H9 (cell line): ENCODE measurements at regions not wholly inside any gene's neighbourhood (a gene's known extent, or its start where the extent isn't known, plus 50 kb on each side); places are given as distances from the start of the nearest gene placed in this dataset.

Experiments used
- DNase-seq: peaks from one replicate; pipeline ENCODE4 v3.0.0-alpha.2; 2017
- H2AFZ ChIP-seq: one replicate; pipeline ENCODE4 v1.6.1; 2013; ENCODE audit warnings: mild to moderate bottlenecking, low read length, control low read depth, moderate library complexity
- H2AK5ac ChIP-seq: 2 replicates; pipeline ENCODE4 v1.6.1; 2013; ENCODE audit warnings: low read length, control low read depth, mixed read lengths; ENCODE audit not compliant: insufficient read length
- H2BK120ac ChIP-seq: one replicate; pipeline ENCODE4 v1.6.1; 2013; ENCODE audit warnings: low read depth, mild to moderate bottlenecking, low read length, control low read depth, inconsistent platforms; ENCODE audit not compliant: poor library complexity, severe bottlenecking
- H2BK12ac ChIP-seq: 2 replicates; pipeline ENCODE4 v1.6.1; 2013; ENCODE audit warnings: low read length, control low read depth, mixed read lengths, low read depth; ENCODE audit not compliant: insufficient read length
- H2BK15ac ChIP-seq: 2 replicates; pipeline ENCODE4 v1.6.1; 2013; ENCODE audit warnings: low read depth, low read length, control low read depth
- H2BK20ac ChIP-seq: one replicate; pipeline ENCODE4 v1.6.1; 2013; ENCODE audit warnings: low read depth, mild to moderate bottlenecking, low read length, control low read depth, inconsistent platforms; ENCODE audit not compliant: poor library complexity, severe bottlenecking
- H2BK5ac ChIP-seq: 2 replicates; pipeline ENCODE4 v1.6.1; 2013; ENCODE audit warnings: low read length, control low read depth, mixed read lengths; ENCODE audit not compliant: insufficient read length
- H3K14ac ChIP-seq: 2 replicates; pipeline ENCODE4 v1.6.1; 2013; ENCODE audit warnings: low read length, control low read depth; ENCODE audit not compliant: insufficient read depth
- H3K18ac ChIP-seq: 2 replicates; pipeline ENCODE4 v1.6.1; 2013; ENCODE audit warnings: low read depth, mild to moderate bottlenecking, mixed read lengths, low read length, control low read depth; ENCODE audit not compliant: insufficient read length
- H3K23ac ChIP-seq: 2 replicates; pipeline ENCODE4 v1.6.1; 2013; ENCODE audit warnings: low read length, control low read depth, mixed read lengths, low read depth; ENCODE audit not compliant: insufficient read length
- H3K23me2 ChIP-seq: 2 replicates; pipeline ENCODE4 v1.6.1; 2013; ENCODE audit warnings: low read depth, mild to moderate bottlenecking, mixed read lengths, low read length, control low read depth; ENCODE audit not compliant: insufficient read length, poor library complexity, severe bottlenecking
- H3K27ac ChIP-seq: 2 replicates; pipeline ENCODE4 v1.5.1; 2013; ENCODE audit warnings: low read length, control low read depth, mixed read lengths, low read depth; ENCODE audit not compliant: insufficient read length
- H3K27me3 ChIP-seq: 2 replicates; pipeline ENCODE4 v1.6.1; 2013; ENCODE audit warnings: low read length, control low read depth, inconsistent platforms; ENCODE audit not compliant: insufficient read depth
- H3K4ac ChIP-seq: 2 replicates; pipeline ENCODE4 v1.6.1; 2013; ENCODE audit warnings: low read depth, mild to moderate bottlenecking, control low read depth, inconsistent platforms, low read length, moderate library complexity
- H3K4me1 ChIP-seq: 2 replicates; pipeline ENCODE4 v1.6.1; 2013; ENCODE audit warnings: low read length, control low read depth, inconsistent platforms; ENCODE audit not compliant: insufficient read depth
- H3K4me2 ChIP-seq: 2 replicates; pipeline ENCODE4 v1.6.1; 2013; ENCODE audit warnings: low read length, control low read depth, mixed read lengths; ENCODE audit not compliant: insufficient read length, insufficient read depth
- H3K56ac ChIP-seq: 2 replicates; pipeline ENCODE4 v1.6.1; 2013; ENCODE audit warnings: low read depth, mild to moderate bottlenecking, mixed read lengths, low read length, control low read depth; ENCODE audit not compliant: insufficient read length
- H3K79me1 ChIP-seq: 2 replicates; pipeline ENCODE4 v1.6.1; 2013; ENCODE audit warnings: low read depth, mild to moderate bottlenecking, moderate library complexity, low read length, control low read depth, inconsistent platforms; ENCODE audit not compliant: insufficient read depth, poor library complexity, severe bottlenecking
- H3K79me2 ChIP-seq: 2 replicates; pipeline ENCODE4 v1.6.1; 2013; ENCODE audit warnings: low read length, control low read depth, inconsistent platforms; ENCODE audit not compliant: insufficient read depth
- H3K9ac ChIP-seq: 2 replicates; pipeline ENCODE4 v1.6.1; 2013; ENCODE audit warnings: low read length, control low read depth, mixed read lengths; ENCODE audit not compliant: insufficient read length; ENCODE audit errors: extremely low read depth
- H3K9me3 ChIP-seq: one replicate; pipeline ENCODE4 v1.6.1; 2013; ENCODE audit warnings: low read depth, low read length, inconsistent platforms; ENCODE audit not compliant: control insufficient read depth
- H3T11ph ChIP-seq: one replicate; pipeline ENCODE4 v1.6.1; 2013; ENCODE audit warnings: mild to moderate bottlenecking, low read length, control low read depth, inconsistent platforms
- H4K20me1 ChIP-seq: one replicate; pipeline ENCODE4 v1.6.1; 2013; ENCODE audit not compliant: control insufficient read depth, insufficient read length, insufficient read depth
- H4K5ac ChIP-seq: 2 replicates; pipeline ENCODE4 v1.6.1; 2013; ENCODE audit warnings: low read depth, mild to moderate bottlenecking, mixed read lengths, low read length, control low read depth; ENCODE audit not compliant: insufficient read length
- H4K8ac ChIP-seq: replicated peaks from 2 replicates; pipeline ENCODE4 v1.6.1; 2013; ENCODE audit warnings: low read length, control low read depth, mixed read lengths, low read depth; ENCODE audit not compliant: insufficient read length
- H4K91ac ChIP-seq: 2 replicates; pipeline ENCODE4 v1.6.1; 2013; ENCODE audit warnings: low read depth, mild to moderate bottlenecking, moderate library complexity, mixed read lengths, low read length, control low read depth; ENCODE audit not compliant: insufficient read length
- H3K27ac Mint-ChIP-seq, 3 experiments: 2 replicates in 2 of 3; 3 replicates in 1 of 3; pipeline ENCODE4 v1.8.0; 2020 to 2021; ENCODE audit warnings: mixed read lengths in 3 of 3, mild to moderate bottlenecking in 1 of 3, moderate library complexity in 1 of 3
- H3K27me3 Mint-ChIP-seq: 2 replicates; pipeline ENCODE4 v1.8.0; 2021; ENCODE audit warnings: low read depth, mild to moderate bottlenecking, moderate library complexity, mixed read lengths
- H3K36me3 Mint-ChIP-seq, 3 experiments: 2 replicates in 2 of 3; 3 replicates in 1 of 3; pipeline ENCODE4 v1.8.0; 2020 to 2021; ENCODE audit warnings: low read depth in 3 of 3, mixed read lengths in 3 of 3; ENCODE audit not compliant: insufficient read depth in 1 of 3
- H3K4me1 Mint-ChIP-seq, 2 experiments: 2 replicates each; pipeline ENCODE4 v1.8.0; 2020; ENCODE audit warnings: mixed read lengths in 2 of 2
- H3K4me3 Mint-ChIP-seq, 2 experiments: 2 replicates in 1 of 2; 3 replicates in 1 of 2; pipeline ENCODE4 v1.8.0; 2020 to 2021; ENCODE audit warnings: mild to moderate bottlenecking in 2 of 2, mixed read lengths in 2 of 2, moderate library complexity in 1 of 2
- H3K9me3 Mint-ChIP-seq, 2 experiments: 2 replicates in 1 of 2; 3 replicates in 1 of 2; pipeline ENCODE4 v1.8.0; 2020; ENCODE audit warnings: mild to moderate bottlenecking in 2 of 2, mixed read lengths in 2 of 2, moderate library complexity in 1 of 2
- WGBS: extraction: QIAGEN DNeasy Blood & Tissue Kit; methylation state at CpG from one replicate; pipeline ENCODE4 v1.1.7; 2013; ENCODE audit warnings: missing lambda C conversion rate, low lambda C conversion rate, mixed read lengths; ENCODE audit not compliant: insufficient read length; ENCODE audit errors: extremely low coverage; 5-methylcytosine and 5-hydroxymethylcytosine counted together
- TF ChIP-seq, protein P1 (sequence below): fragments of 200-600 bp; sonication (generic); conservative IDR thresholded peaks from 3 replicates; pipeline ENCODE4 v1.8.0; 2021; ENCODE audit warnings: antibody characterized with exemption, mild to moderate bottlenecking

DNA sequence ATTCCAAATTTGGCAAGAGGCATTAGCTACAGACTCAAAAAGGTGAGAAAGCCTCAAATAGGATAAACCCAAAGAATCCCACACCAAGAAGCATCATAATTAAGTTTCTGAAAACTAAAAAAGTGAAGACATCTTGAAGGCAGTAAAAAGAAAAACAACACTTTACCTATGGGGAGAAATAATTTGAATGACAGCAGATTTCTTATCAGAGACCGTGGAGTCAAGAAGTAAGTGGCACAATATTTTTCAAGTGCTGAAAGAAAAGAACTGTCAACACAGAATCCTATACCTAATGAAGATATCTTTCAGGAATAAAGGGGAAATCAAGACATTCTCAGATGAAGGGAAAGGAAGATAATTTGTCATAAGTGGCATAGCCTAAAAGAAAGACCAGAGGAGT, 193.3 kb upstream of the CHD6 start:
- Histone ChIP-seq H2BK120ac (no peak overlapping the region), H3K23me2 (no peaks in the 10 kb centered on the region), H3K27ac (no peak overlapping the region), H3T11ph (no peak overlapping the region), H3K9me3 (peaks cover 4% of the 10 kb centered on the region), H2BK12ac (no peak overlapping the region), H3K4ac (no peak overlapping the region), H2AFZ (no peak overlapping the region), H3K4me1 (no peaks in the 10 kb centered on the region), H2AK5ac (no peak overlapping the region), H3K23ac (no peak overlapping the region), H3K4me2 (no peak overlapping the region), H3K27me3 (no peaks in the 10 kb centered on the region), H2BK15ac (no peak overlapping the region), H3K79me1 (no peaks in the 10 kb centered on the region), H3K18ac (no peak overlapping the region), H3K79me2 (no peaks in the 10 kb centered on the region), H4K91ac (no peak overlapping the region), H3K56ac (no peak overlapping the region), H3K14ac (no peak overlapping the region), H4K8ac (no peak overlapping the region), H4K5ac (no peak overlapping the region), H4K20me1 (no peaks in the 10 kb centered on the region), H3K9ac (no peak overlapping the region), H2BK20ac (no peak overlapping the region), H2BK5ac (no peak overlapping the region)
- TF ChIP-seq, protein P1, sequence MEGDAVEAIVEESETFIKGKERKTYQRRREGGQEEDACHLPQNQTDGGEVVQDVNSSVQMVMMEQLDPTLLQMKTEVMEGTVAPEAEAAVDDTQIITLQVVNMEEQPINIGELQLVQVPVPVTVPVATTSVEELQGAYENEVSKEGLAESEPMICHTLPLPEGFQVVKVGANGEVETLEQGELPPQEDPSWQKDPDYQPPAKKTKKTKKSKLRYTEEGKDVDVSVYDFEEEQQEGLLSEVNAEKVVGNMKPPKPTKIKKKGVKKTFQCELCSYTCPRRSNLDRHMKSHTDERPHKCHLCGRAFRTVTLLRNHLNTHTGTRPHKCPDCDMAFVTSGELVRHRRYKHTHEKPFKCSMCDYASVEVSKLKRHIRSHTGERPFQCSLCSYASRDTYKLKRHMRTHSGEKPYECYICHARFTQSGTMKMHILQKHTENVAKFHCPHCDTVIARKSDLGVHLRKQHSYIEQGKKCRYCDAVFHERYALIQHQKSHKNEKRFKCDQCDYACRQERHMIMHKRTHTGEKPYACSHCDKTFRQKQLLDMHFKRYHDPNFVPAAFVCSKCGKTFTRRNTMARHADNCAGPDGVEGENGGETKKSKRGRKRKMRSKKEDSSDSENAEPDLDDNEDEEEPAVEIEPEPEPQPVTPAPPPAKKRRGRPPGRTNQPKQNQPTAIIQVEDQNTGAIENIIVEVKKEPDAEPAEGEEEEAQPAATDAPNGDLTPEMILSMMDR = no peak
- no peak for DNase-seq
- WGBS = no CpG with 5 or more reads among the region's 1 CpG
- no peaks in the 10 kb centered on the region for H3K4me1 Mint-ChIP-seq
- H3K4me3 Mint-ChIP-seq = no peak overlapping the region
- H3K36me3 Mint-ChIP-seq = peaks cover 5 to 18% (median 8%) of the 10 kb centered on the region in 3 experiments; a peak in 6 of 7 replicates
- H3K9me3 Mint-ChIP-seq = peaks cover 37 to 45% of the 10 kb centered on the region in 2 experiments
- H3K27me3 Mint-ChIP-seq = peaks cover 3% of the 10 kb centered on the region; the same call in 1 of the 2 replicates
- H3K27ac Mint-ChIP-seq = no peak overlapping the region
